ENCODE measurements at regions not wholly inside any gene's neighbourhood (a gene's known extent, or its start where the extent isn't known, plus 50 kb on each side); places are given as distances from the start of the nearest gene placed in this dataset.

DNA sequence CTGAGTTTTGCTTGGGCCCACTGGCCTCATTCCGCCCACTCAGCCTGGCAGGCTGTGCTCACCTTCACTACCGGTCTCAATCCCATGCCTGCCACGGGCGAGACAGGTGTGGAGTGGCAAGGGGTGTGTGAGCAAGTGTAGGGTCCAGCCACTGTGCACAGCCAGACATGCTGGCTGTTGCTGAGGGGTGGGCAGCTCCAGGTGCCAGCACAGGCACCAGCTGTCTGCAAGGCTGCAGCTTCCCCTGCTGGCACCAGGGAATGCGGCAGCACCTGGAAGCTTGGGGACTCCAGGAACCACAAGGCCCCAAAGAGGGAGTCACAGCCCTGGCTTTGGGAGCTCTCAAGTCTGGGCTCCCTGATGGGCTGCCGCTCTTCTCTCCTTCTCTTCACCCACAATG, 372.7 kb downstream of the CBLN4 start:
- TF ChIP-seq ETV6 (conservative IDR thresholded peaks at IDR 0.05 in 1 of 2, IDR thresholded peaks at IDR 0.05 in 1 of 2; ENCODE audit: borderline replicate concordance in 1 of 2, low read depth in 1 of 2) (no peak), TCF12 (IDR thresholded peaks at IDR 0.05; ENCODE audit: low read depth, low read length) (no peak), ATF7 (IDR thresholded peaks at IDR 0.05; ENCODE audit: low read depth) (no peak)
- TF ChIP-seq, protein P1, sequence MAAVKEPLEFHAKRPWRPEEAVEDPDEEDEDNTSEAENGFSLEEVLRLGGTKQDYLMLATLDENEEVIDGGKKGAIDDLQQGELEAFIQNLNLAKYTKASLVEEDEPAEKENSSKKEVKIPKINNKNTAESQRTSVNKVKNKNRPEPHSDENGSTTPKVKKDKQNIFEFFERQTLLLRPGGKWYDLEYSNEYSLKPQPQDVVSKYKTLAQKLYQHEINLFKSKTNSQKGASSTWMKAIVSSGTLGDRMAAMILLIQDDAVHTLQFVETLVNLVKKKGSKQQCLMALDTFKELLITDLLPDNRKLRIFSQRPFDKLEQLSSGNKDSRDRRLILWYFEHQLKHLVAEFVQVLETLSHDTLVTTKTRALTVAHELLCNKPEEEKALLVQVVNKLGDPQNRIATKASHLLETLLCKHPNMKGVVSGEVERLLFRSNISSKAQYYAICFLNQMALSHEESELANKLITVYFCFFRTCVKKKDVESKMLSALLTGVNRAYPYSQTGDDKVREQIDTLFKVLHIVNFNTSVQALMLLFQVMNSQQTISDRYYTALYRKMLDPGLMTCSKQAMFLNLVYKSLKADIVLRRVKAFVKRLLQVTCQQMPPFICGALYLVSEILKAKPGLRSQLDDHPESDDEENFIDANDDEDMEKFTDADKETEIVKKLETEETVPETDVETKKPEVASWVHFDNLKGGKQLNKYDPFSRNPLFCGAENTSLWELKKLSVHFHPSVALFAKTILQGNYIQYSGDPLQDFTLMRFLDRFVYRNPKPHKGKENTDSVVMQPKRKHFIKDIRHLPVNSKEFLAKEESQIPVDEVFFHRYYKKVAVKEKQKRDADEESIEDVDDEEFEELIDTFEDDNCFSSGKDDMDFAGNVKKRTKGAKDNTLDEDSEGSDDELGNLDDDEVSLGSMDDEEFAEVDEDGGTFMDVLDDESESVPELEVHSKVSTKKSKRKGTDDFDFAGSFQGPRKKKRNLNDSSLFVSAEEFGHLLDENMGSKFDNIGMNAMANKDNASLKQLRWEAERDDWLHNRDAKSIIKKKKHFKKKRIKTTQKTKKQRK (IDR thresholded peaks at IDR 0.05; ENCODE audit: low read depth, low read length), result no peak
- TF ChIP-seq, protein P2, sequence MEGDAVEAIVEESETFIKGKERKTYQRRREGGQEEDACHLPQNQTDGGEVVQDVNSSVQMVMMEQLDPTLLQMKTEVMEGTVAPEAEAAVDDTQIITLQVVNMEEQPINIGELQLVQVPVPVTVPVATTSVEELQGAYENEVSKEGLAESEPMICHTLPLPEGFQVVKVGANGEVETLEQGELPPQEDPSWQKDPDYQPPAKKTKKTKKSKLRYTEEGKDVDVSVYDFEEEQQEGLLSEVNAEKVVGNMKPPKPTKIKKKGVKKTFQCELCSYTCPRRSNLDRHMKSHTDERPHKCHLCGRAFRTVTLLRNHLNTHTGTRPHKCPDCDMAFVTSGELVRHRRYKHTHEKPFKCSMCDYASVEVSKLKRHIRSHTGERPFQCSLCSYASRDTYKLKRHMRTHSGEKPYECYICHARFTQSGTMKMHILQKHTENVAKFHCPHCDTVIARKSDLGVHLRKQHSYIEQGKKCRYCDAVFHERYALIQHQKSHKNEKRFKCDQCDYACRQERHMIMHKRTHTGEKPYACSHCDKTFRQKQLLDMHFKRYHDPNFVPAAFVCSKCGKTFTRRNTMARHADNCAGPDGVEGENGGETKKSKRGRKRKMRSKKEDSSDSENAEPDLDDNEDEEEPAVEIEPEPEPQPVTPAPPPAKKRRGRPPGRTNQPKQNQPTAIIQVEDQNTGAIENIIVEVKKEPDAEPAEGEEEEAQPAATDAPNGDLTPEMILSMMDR (IDR thresholded peaks at IDR 0.05 in 2 of 3, conservative IDR thresholded peaks at IDR 0.05 in 1 of 3; ENCODE audit: control insufficient read depth in 2 of 3, extremely low read depth in 1 of 3, insufficient read depth in 1 of 3, low read depth in 3 of 3, low read length in 3 of 3), result no peak

All from GM12878 (cell line).